ENCODE measurements at regions not wholly inside any gene's neighbourhood (a gene's known extent, or its start where the extent isn't known, plus 50 kb on each side); places are given as distances from the start of the nearest gene placed in this dataset.

DNA sequence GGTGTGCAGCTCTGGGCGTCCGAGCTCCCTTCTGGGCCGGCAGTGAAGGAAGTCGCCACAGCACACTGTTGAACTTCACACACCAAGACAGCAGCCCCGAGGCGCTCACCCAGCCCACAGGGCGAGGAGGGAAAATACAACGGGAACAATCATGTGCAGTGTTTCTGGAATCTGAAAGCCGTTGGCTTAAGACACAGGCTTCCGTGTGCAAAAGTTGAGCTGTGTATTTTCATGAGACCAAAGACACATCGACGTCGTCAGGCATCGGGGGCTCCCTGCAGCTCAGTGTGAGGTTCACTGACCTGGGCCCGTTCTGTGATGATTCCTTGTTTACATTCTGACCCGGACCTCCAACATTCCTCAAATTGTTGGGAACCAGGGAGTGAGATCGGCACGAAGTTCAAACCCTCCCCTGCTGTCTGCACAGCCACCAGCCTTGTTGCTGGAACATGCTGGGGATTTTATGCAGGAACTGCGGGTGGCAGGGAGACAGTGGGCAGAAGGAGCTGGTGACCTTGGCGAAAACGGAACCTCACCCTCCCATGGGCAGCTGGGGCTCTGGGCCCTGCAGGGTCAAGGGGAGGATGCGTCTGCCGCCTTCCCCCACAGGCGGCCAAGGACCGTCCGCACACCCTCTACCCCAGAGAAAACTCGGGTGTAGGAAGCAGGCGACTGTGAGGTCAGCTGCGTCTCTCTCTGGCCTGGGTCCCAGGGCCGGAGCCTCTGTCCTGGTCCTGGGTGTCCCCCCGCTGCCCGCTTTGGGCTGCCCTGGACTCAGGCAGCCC is 72.2 kb downstream of the METRNL start:
- DNase-seq = peak in 1 of 2 donors; percentile 54
- Histone ChIP-seq H3K4me3 (no peak overlapping the region), H3K27ac (no peak overlapping the region)

GRCh38 chr17:83152227-83152744 is 72.9 kb downstream of the METRNL start:
- DNase-seq = peak in 1 of 2 donors; percentile 61
- intact Hi-C loops (cut with DNase I; ENCODE audit: low total_unique reads) = no loop called here
- Histone ChIP-seq H3K27me3 (no peaks in the 10 kb centered on the region), H3K4me3 (no peak overlapping the region), H3K36me3 (no peaks in the 10 kb centered on the region), H3K9me3 (no peaks in the 10 kb centered on the region), H3K4me1 (peaks cover 0 to 9% (median 0%) of the 10 kb centered on the region in 4 donors), H3K27ac (no peak overlapping the region)
- no peak for TF ChIP-seq CTCF (IDR thresholded peaks at IDR 0.05)

More for the DNA sequence above, 72.2 kb downstream of the METRNL start:
- no peak for TF ChIP-seq CTCF (IDR thresholded peaks at IDR 0.05)
- peaks cover 0 to 9% (median 0%) of the 10 kb centered on the region in 4 donors for H3K4me1 ChIP-seq
- H3K9me3 ChIP-seq = no peaks in the 10 kb centered on the region
- H3K36me3 ChIP-seq = no peaks in the 10 kb centered on the region
- intact Hi-C loops (cut with DNase I; ENCODE audit: low total_unique reads) = no loop called here
- no peaks in the 10 kb centered on the region for H3K27me3 ChIP-seq

GRCh38 chr17:83152745-83153611 is 73.6 kb downstream of the METRNL start:
- TF ChIP-seq CTCF (IDR thresholded peaks at IDR 0.05) = no peak
- no peak overlapping the region for H3K4me3 ChIP-seq
- H3K27ac ChIP-seq = no peak overlapping the region
- peaks cover 0 to 9% (median 0%) of the 10 kb centered on the region in 4 donors for H3K4me1 ChIP-seq
- intact Hi-C loops (cut with DNase I; ENCODE audit: low total_unique reads) = no loop called here
- peak; percentile 73 to 80 for DNase-seq
- no peaks in the 10 kb centered on the region for H3K36me3 ChIP-seq
- no peaks in the 10 kb centered on the region for H3K9me3 ChIP-seq
- H3K27me3 ChIP-seq = no peaks in the 10 kb centered on the region

DNA sequence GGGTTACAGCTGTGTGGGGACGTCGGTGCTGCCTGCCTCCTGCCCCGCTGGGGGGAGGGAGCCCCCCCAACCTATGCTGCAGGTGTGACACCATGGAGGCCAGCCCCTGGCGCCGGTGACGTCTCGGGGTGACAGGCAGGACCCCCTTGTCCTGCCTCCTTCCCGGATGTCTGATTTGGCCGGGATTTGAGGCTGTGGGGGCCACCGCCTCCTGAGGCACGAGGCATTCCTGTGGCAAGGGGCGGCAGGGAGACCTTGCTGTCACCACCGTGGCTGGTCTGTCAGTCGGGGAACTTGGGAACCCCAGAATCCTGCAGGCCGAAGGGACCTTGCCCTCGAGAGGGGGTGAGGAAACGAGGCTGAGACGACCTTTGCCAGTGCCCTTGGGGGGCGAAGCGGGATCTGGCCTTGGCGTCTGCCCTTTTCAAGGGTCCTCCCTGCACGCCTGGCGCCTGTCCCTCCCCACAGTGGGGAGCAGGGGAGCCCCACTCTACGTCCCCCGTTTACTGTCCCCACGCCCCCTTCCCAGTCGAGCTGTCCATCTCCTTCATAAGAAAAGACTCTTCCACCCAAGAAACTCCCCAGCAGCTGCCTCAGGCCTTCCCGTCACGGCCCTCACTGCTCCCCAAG is 74.4 kb downstream of the METRNL start:
- no peak for TF ChIP-seq CTCF (IDR thresholded peaks at IDR 0.05)
- intact Hi-C loops (cut with DNase I; ENCODE audit: low total_unique reads) = no loop called here
- Histone ChIP-seq H3K9me3 (no peaks in the 10 kb centered on the region), H3K27me3 (no peaks in the 10 kb centered on the region), H3K36me3 (no peaks in the 10 kb centered on the region), H3K4me3 (no peak overlapping the region), H3K4me1 (peaks cover 0 to 9% (median 0%) of the 10 kb centered on the region in 4 donors), H3K27ac (no peak overlapping the region)
- DNase-seq = peak in 1 of 2 donors; percentile 69

DNA sequence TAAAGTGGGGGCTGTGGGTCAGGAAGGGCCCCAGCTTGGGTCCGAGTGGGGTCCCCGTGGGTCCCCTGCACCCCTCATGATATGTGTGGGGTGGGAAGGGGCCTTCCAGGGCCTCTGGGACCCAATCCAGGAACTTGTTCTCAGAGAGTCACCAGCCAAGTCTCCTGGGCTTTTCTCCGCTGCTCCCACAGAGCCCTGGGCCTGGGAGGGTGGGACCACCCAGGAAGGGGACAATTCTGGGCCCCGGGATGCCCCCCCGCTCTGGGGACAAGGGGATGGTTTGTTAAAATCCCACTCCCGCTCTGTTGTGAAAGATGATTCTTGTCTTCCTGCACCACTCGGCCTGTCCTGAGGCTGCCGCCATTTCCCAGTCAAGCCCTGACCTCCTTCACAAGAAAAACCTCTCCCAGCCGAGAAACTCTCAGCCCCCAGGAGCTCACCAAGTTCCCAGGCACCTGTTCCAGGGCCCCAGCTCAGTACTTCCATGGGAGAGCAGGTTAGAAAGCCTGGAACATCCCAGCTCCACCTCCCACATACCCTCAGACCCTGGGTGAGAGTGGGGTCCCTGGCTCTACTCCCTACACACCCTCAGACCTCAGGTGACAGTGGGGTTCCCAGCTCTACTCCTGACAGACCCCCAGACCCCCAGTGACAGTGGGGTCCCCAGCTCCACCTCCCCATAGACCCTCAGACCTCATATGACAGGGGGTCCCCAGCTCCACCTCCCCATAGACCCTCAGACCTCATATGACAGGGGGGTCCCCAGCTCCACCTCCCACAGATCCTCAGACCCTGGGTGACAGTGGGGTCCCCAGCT is 75.1 kb downstream of the METRNL start:
- intact Hi-C loops (cut with DNase I; ENCODE audit: low total_unique reads) = no loop called here
- H3K36me3 ChIP-seq = no peaks in the 10 kb centered on the region
- peak in 1 of 2 donors; percentile 60 for DNase-seq
- no peak for TF ChIP-seq CTCF (IDR thresholded peaks at IDR 0.05)
- no peaks in the 10 kb centered on the region for H3K27me3 ChIP-seq
- no peak overlapping the region for H3K4me3 ChIP-seq
- H3K4me1 ChIP-seq = peaks cover 0 to 9% (median 0%) of the 10 kb centered on the region in 4 donors
- no peak overlapping the region for H3K27ac ChIP-seq
- no peaks in the 10 kb centered on the region for H3K9me3 ChIP-seq
